UCSD-AML1 (cell line): ENCODE measurements at regions not wholly inside any gene's neighbourhood (a gene's known extent, or its start where the extent isn't known, plus 50 kb on each side); places are given as distances from the start of the nearest gene placed in this dataset.
"Not testable (repeated sequence)": the region's sequence is repeated elsewhere in the genome, so short reads cannot be mapped to it uniquely, and the experiment has no call there.

Source experiments
- DNase-seq: peaks from one replicate; lab custom pipeline; 2025; ENCODE audit not compliant: unreplicated experiment; lab: John Stamatoyannopoulos, UW

DNA sequence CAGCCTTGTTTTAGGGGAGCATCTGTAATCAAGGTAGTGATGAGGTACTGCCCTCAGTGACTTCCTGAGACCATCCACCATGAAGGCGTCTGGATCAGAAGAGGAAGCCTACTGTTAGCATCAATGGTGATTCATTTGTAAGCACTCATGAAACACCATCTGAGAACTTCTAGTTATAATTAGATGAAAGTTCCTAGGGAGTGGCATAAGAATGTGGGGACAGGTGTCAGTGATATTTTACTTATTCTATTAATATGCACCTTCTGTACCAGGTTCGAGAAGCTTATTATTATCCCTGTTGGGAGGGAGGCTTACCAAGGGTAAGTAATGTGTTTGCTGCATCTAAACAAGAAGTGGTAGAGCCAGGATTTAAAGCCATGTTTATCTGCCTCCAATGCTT is 295.8 kb upstream of the TBL1XR1 start:
- no peak for DNase-seq

DNA sequence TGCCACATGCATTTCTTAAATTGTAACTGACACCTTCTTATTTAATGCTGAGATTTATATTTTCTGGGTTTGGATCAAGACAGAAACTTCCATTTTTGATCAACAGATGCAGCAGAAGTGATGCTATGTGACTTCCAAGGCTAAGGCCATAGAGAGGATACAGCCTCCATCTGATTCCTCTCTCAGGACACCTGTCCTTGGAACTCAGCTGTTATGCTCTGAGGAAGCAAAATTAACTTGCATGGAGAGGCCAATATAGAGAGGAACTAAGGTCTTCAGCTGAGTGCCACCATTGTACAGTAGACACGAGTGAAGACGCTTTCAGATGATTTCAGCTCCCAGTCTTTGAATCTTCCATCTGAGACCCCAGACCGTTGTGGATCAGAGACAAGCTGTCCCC is 296.9 kb upstream of the TBL1XR1 start:
- no peak for DNase-seq

DNA sequence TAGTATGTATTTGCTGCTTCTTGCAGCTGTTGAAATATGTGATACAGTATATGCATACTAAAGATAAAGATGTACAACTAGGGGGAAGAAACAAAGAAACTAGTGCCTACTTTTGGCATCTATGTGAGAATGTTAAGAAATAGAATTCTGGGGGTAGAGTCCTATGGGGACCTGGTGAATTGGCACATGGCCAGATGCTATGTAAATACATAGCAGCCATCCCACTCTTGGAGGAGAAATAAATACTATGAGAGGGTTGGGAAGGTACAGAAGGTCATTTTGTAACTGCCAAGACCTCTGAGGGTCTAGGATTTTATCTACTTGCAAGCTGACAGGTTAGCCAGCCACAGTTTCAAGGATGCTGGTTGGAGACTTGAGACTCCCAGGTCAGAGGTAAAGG is 298.3 kb upstream of the TBL1XR1 start:
- DNase-seq, result no peak

GRCh38 chr3:177498037-177498857 is 301.0 kb upstream of the TBL1XR1 start:
- no peak for DNase-seq

- not testable (repeated sequence) for DNase-seq
Observed at GRCh38 chr3:177499039-177499438, 301.8 kb upstream of the TBL1XR1 start.

DNA sequence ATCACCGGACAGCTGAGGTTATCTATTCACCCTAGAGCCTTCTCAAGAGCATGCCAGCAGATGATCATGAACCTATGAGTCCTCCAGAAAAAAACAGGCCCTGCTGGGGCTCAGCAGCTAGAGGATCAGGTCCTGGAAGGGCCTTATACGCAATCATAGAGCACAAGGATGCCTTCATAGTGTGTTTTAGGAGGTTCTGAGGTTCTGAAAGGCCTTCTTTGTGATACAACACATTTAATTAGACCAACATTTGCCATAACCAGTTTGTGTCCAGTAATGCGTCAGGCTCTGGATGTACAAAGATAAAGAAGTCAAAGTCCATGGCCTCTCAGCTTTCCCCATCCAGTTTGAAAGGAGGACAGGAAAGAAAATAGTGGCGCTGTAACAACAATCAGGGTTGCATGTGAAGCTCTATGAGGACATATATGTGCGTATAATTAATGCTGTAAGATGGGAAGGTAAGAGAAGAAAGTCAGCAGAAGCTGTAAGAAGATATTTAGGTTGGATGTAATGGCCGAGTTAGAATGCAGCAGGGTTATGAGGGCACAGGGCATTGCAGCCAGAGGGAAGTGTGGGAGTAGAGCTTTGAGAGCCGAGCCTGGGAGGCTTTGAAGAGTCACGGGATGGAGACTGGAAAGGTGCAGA is 302.6 kb upstream of the TBL1XR1 start:
- DNase-seq, result no peak

GRCh38 chr3:177510693-177511216 is 313.5 kb upstream of the TBL1XR1 start:
- no peak for DNase-seq

GRCh38 chr3:177512945-177513814 is 315.9 kb upstream of the TBL1XR1 start:
- no peak for DNase-seq

DNA sequence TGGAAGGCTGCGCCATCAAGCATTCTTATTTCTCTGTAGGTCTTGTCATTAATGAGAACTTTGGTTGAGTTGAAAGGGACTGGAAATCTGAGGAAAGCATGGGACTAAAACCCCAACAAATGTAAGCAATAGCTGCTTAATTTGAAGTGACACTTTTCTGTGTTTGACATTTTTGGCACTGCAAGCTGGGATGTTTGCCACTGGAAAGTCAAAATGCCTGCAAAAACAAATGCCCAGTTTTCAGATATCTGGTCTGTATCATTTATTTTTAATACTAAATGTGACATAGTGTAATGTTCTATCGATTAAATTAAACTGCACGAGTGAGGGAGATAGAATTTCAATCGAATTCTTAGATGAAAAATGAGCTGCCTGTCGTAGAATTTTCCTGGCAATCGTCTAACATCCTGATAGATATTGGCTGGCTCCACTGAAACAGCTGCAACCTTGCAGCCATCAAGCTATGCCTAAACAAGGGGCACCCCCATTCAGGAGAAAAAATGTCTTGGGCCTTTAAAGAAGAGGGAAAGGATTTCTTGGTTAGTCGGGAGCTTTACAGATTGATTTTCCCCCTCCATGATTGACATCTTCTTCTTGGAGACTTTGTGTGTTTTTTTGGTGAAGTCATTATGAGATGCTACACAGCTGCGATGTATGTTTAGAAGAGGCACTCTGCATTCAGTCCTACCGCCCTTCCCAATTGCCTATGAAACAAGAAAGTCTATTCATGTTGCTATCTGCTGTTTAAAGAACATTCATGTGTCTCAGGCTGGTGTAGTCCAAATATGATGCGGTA is 316.7 kb upstream of the TBL1XR1 start:
- no peak for DNase-seq

GRCh38 chr3:177514611-177515499 is 317.6 kb upstream of the TBL1XR1 start:
- no peak for DNase-seq

DNA sequence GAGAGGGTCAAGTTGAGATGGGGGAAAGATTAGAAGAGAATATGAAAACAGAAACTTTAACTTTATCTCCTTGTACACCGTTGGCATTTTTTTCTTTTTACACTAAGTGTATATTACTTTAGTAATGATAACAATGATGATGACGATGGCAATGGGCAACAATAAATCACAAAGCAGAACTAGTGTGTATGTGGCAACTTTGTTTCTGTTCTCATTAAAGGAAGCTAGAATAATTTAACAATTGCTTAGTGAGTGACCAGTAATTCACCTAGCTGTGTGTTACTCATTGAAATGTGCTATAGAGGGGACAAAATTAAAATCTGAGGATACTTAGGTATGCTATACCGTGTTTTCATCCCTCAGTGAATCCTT is 318.5 kb upstream of the TBL1XR1 start:
- no peak for DNase-seq

- no peak for DNase-seq
Observed at GRCh38 chr3:177516158-177517011, 319.1 kb upstream of the TBL1XR1 start.

DNA sequence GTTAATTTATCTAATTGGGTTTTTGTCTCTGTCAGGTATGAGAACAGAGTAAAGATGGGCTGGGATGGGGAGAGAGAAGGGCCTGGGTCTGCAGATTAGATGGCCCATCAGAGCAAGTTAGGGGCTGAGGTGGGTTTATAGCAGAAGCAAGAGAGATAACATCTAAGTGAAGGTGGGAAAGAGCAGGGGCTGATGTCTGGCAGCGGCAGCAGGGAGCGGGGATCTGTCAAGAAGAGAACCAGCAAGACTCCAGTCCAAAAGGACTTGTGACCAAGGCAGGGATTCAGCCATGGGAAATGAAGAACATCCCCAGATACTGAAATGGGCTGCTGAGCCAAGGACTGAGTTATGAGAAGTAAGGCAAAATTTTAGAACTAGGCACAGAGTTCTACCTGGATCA is 320.6 kb upstream of the TBL1XR1 start:
- DNase-seq, result no peak

- DNase-seq, result no peak
Observed at GRCh38 chr3:177519588-177519987, 322.3 kb upstream of the TBL1XR1 start.

- no peak for DNase-seq
Observed at GRCh38 chr3:177521305-177521704, 324.0 kb upstream of the TBL1XR1 start.

GRCh38 chr3:177522051-177522450 is 324.8 kb upstream of the TBL1XR1 start:
- DNase-seq, result no peak

DNA sequence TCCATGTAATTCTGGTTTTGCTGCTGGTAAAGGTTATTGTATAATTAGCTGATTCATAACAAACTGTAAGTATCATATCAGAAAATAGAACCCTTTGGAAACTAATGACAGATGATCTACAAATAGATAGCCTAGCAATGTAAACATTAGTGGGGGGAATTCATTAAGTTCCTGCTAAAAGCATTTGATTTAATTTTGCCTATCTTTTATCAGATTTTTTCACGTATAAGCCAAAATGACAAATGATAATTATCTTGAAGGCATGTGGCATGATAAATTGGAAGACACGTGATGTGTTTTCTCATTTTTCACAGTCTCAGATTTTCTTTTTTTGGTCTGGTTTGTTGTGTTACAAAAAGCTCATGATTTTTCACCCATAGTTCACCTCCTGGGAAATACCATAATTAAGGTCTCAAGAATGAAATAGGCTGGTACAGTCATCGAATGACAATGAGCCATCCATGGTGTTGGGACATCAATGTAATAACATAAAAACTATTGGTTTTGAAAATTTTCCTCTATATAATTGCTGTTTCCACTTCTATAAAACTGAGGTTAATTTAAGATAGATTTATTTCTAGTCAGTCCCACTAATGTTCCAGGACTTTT is 325.9 kb upstream of the TBL1XR1 start:
- no peak for DNase-seq

DNA sequence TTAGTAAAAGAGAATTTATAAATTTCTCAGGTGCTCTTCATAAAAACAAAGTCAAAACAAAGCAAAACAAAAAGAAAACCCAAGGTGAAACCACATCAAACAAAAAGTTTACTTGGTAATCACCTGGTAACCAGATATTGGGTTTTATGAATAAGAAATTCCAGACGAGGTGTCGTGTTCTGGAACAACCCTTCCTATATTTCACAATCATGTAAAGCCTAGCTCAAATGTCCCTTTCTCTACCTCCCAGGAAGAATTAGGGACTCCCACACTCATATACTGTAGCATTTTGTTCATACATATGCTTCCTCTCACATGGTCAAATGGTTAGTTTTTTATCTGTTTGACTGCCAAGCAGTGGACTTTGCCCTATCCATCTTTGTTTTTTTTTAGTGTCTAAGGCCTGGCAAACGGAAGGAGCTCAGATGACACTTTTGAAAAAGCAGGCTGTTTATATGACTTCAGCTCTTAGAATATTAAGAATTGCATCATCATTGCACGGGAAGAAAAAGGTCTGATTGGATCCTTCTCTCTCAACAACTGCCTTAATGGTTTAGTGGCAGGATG is 326.7 kb upstream of the TBL1XR1 start:
- DNase-seq, result no peak
